Lower lobe of right lung (tissue), 2 donors: ENCODE measurements at regions not wholly inside any gene's neighbourhood (a gene's known extent, or its start where the extent isn't known, plus 50 kb on each side); places are given as distances from the start of the nearest gene placed in this dataset.
"Not testable (repeated sequence)": the region's sequence is repeated elsewhere in the genome, so short reads cannot be mapped to it uniquely, and the experiment has no call there.

Source experiments
- ATAC-seq, 2 donors: fragments of 200-7000 bp; cut with Tn5 transposase; one replicate each; pipeline ENCODE4 v1.9.1; 2020 to 2022; ENCODE audit warnings: mild to moderate bottlenecking in 2 of 2, moderate library complexity in 2 of 2
- DNase-seq: peaks from one replicate; pipeline ENCODE4 v3.0.0-alpha.2; 2020
- H3K27ac ChIP-seq: fragments of 200-600 bp; one replicate; pipeline ENCODE4 v1.8.0; 2022
- H3K27me3 ChIP-seq: fragments of 200-600 bp; one replicate; pipeline ENCODE4 v1.8.0; 2022; ENCODE audit warnings: low read depth
- H3K36me3 ChIP-seq: fragments of 200-600 bp; one replicate; pipeline ENCODE4 v1.8.0; 2022; ENCODE audit warnings: mild to moderate bottlenecking
- H3K4me1 ChIP-seq: fragments of 200-600 bp; one replicate; pipeline ENCODE4 v1.8.0; 2022
- H3K4me3 ChIP-seq: fragments of 200-600 bp; one replicate; pipeline ENCODE4 v1.8.0; 2022; ENCODE audit warnings: mild to moderate bottlenecking
- H3K9me3 ChIP-seq: fragments of 200-600 bp; one replicate; pipeline ENCODE4 v1.8.0; 2022
- intact Hi-C: fragments of 100-400 bp; cut with DNase I; formaldehyde crosslinking; loops from one replicate; pipeline ENCODE4 v1.11.0; 2022
- TF ChIP-seq, protein P1 (sequence below): fragments of 200-600 bp; IDR thresholded peaks from one replicate; pipeline ENCODE4 v1.8.0; 2022; ENCODE audit warnings: antibody characterized with exemption, mild to moderate bottlenecking
- donor health status: DM: no; HTN: yes; CAD: no; lungs with severe emphysema.

DNA sequence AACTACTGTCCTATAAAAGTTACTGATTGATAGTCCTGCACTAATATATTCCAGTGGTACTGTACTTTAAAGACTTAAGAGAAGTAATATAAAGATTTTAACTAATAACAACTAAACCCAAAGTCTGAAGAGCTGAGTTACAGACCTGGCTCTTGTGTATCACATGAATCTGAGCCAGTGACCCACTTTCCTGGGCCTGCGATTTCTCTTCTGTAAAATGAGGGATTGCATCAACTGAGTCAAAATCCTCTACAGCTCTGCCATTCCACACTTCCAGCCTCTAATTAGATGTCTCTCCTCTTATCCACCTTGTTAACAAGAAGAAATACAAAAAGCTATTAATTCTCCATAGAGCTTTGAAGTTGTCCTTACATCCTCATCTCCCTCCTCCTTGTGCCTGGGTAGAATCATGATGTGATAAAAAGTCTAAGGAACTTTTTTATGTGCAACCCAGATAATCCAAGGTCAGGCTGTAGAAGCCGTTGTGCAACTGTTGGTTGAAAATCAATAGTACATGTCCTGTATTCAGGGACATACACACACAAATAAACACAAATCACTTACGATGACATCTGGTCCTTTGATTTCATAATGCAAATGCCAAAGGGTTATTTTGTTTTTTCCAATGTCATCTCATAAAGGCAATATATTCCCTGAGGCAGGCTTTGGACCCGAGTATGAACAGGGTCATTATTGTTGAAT is 410.3 kb downstream of the KCNA4 start:
- DNase-seq: no peak
- H3K9me3 ChIP-seq: no peaks in the 10 kb centered on the region
- H3K4me1 ChIP-seq: no peaks in the 10 kb centered on the region
- no peaks in the 10 kb centered on the region for H3K27me3 ChIP-seq
- no peak overlapping the region for H3K4me3 ChIP-seq
- H3K27ac ChIP-seq: no peak overlapping the region
- no peaks in the 10 kb centered on the region for H3K36me3 ChIP-seq
- ATAC-seq: no peak
- intact Hi-C loops: no loop called here
- TF ChIP-seq, protein P1, sequence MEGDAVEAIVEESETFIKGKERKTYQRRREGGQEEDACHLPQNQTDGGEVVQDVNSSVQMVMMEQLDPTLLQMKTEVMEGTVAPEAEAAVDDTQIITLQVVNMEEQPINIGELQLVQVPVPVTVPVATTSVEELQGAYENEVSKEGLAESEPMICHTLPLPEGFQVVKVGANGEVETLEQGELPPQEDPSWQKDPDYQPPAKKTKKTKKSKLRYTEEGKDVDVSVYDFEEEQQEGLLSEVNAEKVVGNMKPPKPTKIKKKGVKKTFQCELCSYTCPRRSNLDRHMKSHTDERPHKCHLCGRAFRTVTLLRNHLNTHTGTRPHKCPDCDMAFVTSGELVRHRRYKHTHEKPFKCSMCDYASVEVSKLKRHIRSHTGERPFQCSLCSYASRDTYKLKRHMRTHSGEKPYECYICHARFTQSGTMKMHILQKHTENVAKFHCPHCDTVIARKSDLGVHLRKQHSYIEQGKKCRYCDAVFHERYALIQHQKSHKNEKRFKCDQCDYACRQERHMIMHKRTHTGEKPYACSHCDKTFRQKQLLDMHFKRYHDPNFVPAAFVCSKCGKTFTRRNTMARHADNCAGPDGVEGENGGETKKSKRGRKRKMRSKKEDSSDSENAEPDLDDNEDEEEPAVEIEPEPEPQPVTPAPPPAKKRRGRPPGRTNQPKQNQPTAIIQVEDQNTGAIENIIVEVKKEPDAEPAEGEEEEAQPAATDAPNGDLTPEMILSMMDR: no peak

GRCh38 chr11:29600151-29600575 is 416.7 kb downstream of the KCNA4 start:
- intact Hi-C loops, DNase-seq, H3K27ac ChIP-seq, H3K27me3 ChIP-seq, H3K36me3 ChIP-seq, H3K4me3 ChIP-seq, H3K9me3 ChIP-seq, H3K4me1 ChIP-seq, ATAC-seq: not testable (repeated sequence)

GRCh38 chr11:29584342-29584741 is 432.5 kb downstream of the KCNA4 start:
- DNase-seq (no peak), ATAC-seq (no peak)
- Histone ChIP-seq H3K36me3 (no peaks in the 10 kb centered on the region), H3K4me3 (no peak overlapping the region), H3K4me1 (no peaks in the 10 kb centered on the region), H3K27ac (no peak overlapping the region), H3K27me3 (no peaks in the 10 kb centered on the region), H3K9me3 (no peaks in the 10 kb centered on the region)
- intact Hi-C loops: no loop called here
- TF ChIP-seq, protein P1: no peak

DNA sequence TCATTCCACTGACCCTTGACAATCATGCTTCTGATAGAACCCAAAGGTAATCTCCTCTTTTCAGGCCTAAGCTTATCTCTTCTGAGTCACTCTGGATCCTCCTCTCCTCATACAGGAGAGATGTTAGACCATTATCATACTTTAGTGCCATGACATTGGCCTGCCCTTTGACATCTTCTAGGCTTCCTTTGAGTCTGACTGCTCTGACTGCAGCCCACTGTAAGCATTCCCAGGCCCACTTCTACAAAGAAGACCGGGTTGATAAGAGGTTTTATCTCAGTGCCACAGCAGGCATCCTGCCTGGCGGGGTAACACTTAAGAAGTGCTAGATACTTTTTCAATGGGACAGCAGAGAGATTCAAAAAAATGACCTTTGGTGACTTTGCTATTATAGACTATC is 438.0 kb downstream of the KCNA4 start:
- H3K9me3 ChIP-seq: no peaks in the 10 kb centered on the region
- ATAC-seq (no peak), DNase-seq (no peak)
- intact Hi-C loops: no loop called here
- TF ChIP-seq, protein P1: no peak
- H3K27me3 ChIP-seq: no peaks in the 10 kb centered on the region
- H3K36me3 ChIP-seq: no peaks in the 10 kb centered on the region
- H3K4me3 ChIP-seq: no peak overlapping the region
- H3K4me1 ChIP-seq: no peaks in the 10 kb centered on the region
- no peak overlapping the region for H3K27ac ChIP-seq

GRCh38 chr11:29564486-29564885 is 452.3 kb downstream of the KCNA4 start:
- Histone ChIP-seq H3K9me3 (no peaks in the 10 kb centered on the region), H3K4me1 (no peaks in the 10 kb centered on the region), H3K4me3 (no peak overlapping the region), H3K27ac (no peak overlapping the region), H3K27me3 (no peaks in the 10 kb centered on the region), H3K36me3 (no peaks in the 10 kb centered on the region)
- intact Hi-C loops: no loop called here
- ATAC-seq (no peak), DNase-seq (no peak)
- TF ChIP-seq, protein P1: no peak

DNA sequence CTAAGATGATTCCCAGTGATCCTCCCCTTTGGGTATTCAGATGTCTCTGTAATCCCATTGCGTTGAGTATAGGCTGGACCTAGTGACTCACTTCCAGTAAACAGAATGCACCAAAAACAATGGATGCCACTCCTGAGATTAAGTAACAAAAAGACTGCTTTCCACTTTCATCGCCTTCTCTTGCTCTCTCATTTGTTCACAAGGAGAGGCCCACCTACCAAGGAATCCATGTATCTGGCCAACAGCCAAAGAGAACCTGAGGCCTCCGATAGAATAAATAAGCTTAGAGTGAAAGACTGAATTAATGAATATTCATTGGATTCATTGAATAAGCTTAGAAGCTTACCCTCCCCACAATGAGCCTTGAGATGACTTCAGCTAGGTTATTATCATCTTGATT is 454.6 kb downstream of the KCNA4 start:
- Histone ChIP-seq H3K27me3 (no peaks in the 10 kb centered on the region), H3K4me1 (no peaks in the 10 kb centered on the region), H3K9me3 (no peaks in the 10 kb centered on the region), H3K27ac (no peak overlapping the region), H3K36me3 (no peaks in the 10 kb centered on the region), H3K4me3 (no peak overlapping the region)
- TF ChIP-seq, protein P1: no peak
- no peak for DNase-seq
- intact Hi-C loops: no loop called here
- ATAC-seq: no peak
